VCaP (cell line): ENCODE measurements at regions not wholly inside any gene's neighbourhood (a gene's known extent, or its start where the extent isn't known, plus 50 kb on each side); places are given as distances from the start of the nearest gene placed in this dataset.

Experiments
- H3K27ac ChIP-seq: fragments of 450-650 bp; 2 replicates; pipeline ENCODE4 v1.5.1; 2017
- TF ChIP-seq, protein P1 (sequence below): fragments of 450-650 bp; conservative IDR thresholded peaks from 2 replicates; pipeline ENCODE4 v1.5.1; 2017; ENCODE audit warnings: mild to moderate bottlenecking, moderate library complexity

GRCh38 chr13:67742478-67742877 is 512.3 kb upstream of the PCDH9 start:
- TF ChIP-seq, protein P1, sequence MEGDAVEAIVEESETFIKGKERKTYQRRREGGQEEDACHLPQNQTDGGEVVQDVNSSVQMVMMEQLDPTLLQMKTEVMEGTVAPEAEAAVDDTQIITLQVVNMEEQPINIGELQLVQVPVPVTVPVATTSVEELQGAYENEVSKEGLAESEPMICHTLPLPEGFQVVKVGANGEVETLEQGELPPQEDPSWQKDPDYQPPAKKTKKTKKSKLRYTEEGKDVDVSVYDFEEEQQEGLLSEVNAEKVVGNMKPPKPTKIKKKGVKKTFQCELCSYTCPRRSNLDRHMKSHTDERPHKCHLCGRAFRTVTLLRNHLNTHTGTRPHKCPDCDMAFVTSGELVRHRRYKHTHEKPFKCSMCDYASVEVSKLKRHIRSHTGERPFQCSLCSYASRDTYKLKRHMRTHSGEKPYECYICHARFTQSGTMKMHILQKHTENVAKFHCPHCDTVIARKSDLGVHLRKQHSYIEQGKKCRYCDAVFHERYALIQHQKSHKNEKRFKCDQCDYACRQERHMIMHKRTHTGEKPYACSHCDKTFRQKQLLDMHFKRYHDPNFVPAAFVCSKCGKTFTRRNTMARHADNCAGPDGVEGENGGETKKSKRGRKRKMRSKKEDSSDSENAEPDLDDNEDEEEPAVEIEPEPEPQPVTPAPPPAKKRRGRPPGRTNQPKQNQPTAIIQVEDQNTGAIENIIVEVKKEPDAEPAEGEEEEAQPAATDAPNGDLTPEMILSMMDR = no peak
- no peak overlapping the region for H3K27ac ChIP-seq

DNA sequence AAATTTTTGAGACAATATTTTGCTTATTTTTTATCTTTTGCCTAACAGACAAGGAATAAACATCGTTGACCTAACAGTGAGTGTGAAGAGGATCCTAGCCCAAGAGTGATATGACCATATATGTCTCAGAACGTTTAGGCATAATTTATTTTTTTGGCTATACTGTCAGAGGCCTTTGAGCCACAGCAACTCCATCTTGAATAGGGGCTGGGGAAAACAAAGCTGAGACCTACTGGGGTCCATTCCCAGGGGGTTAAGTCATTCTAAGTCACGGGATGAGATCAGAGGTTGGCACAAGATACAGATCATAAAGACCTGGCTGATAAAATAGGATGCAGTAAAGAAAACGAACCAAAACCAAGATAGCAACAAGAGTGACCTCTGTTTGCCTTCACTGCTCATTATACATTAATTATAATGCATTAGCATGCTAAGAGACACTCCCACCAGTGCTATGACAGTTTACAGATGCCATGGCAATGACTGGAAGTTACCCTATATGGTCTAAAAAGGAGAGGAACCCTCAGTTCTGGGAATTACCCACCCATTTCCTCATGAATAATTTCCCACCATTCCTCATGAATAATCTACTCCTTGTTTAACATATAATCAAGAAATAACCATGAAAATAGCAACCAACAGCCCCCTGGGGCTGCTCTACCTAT is 510.9 kb upstream of the PCDH9 start:
- TF ChIP-seq, protein P1 = no peak
- H3K27ac ChIP-seq = no peak overlapping the region

GRCh38 chr13:67736646-67737420 is 506.7 kb upstream of the PCDH9 start:
- no peak overlapping the region for H3K27ac ChIP-seq
- TF ChIP-seq, protein P1 = no peak

- no peak overlapping the region for H3K27ac ChIP-seq
- TF ChIP-seq, protein P1 = no peak
These were observed 505.5 kb upstream of the PCDH9 start for GRCh38 chr13:67735651-67736050.

- no peak overlapping the region for H3K27ac ChIP-seq
- TF ChIP-seq, protein P1 = no peak
These were observed 496.8 kb upstream of the PCDH9 start for GRCh38 chr13:67726979-67727378.

GRCh38 chr13:67725999-67726398 is 495.9 kb upstream of the PCDH9 start:
- H3K27ac ChIP-seq = no peak overlapping the region
- TF ChIP-seq, protein P1 = no peak

DNA sequence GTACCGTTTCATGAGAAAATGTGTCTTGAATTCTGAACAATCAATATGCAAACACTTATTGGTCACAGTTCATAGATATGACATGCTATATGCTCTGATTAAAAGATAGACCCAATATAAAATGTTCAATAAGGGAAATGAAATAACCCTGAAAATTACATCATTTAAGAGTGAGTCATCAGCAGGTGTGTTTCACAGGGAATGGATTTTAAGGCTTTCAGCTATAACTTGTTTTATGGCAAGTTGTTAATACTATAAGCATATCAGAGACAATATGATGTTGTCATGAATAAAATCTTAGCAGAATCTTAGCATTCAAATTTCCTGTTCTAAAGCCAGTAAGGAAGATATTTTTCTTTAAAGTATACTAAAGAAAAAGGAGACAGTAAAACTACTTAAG is 483.4 kb upstream of the PCDH9 start:
- H3K27ac ChIP-seq = no peak overlapping the region
- TF ChIP-seq, protein P1 = no peak
